ENCODE measurements at regions not wholly inside any gene's neighbourhood (a gene's known extent, or its start where the extent isn't known, plus 50 kb on each side); places are given as distances from the start of the nearest gene placed in this dataset.

- DNase-seq (ENCODE audit: low read depth), result no peak
Measured at GRCh38 chr21:41653243-41653953, 113.5 kb downstream of the RIPK4 start.

- peak; percentile 75 for DNase-seq (ENCODE audit: low read depth)
Measured at GRCh38 chr21:41651830-41652229, 115.0 kb downstream of the RIPK4 start.

- DNase-seq (ENCODE audit: low read depth), result no peak
Measured at GRCh38 chr21:41651406-41651805, 115.4 kb downstream of the RIPK4 start.

GRCh38 chr21:41650526-41651145, 116.2 kb downstream of the RIPK4 start:
- DNase-seq (ENCODE audit: low read depth), result no peak

- peak; percentile 67 for DNase-seq (ENCODE audit: low read depth)
Measured at GRCh38 chr21:41648591-41649031, 118.2 kb downstream of the RIPK4 start.

GRCh38 chr21:41647806-41648561, 118.9 kb downstream of the RIPK4 start:
- no peak for DNase-seq (ENCODE audit: low read depth)

GRCh38 chr21:41643246-41643966, 123.4 kb downstream of the RIPK4 start:
- DNase-seq (ENCODE audit: low read depth), result no peak

- peak; percentile 95 for DNase-seq (ENCODE audit: low read depth)
Measured at GRCh38 chr21:41641821-41642701, 124.8 kb downstream of the RIPK4 start.

- no peak for DNase-seq (ENCODE audit: low read depth)
Measured at GRCh38 chr21:41641510-41641815, 125.4 kb downstream of the RIPK4 start.

- peak; percentile 88 for DNase-seq (ENCODE audit: low read depth)
Measured at GRCh38 chr21:41640748-41641509, 125.9 kb downstream of the RIPK4 start.

GRCh38 chr21:41639766-41640165, 127.1 kb downstream of the RIPK4 start:
- DNase-seq (ENCODE audit: low read depth), result no peak

- DNase-seq (ENCODE audit: low read depth), result no peak
Measured at GRCh38 chr21:41639336-41639735, 127.5 kb downstream of the RIPK4 start.

- DNase-seq (ENCODE audit: low read depth), result peak; percentile 31
Measured at GRCh38 chr21:41638201-41638790, 128.6 kb downstream of the RIPK4 start.

GRCh38 chr21:41636636-41637630, 129.0 kb upstream of the TMPRSS2 start:
- DNase-seq (ENCODE audit: low read depth), result no peak

- DNase-seq (ENCODE audit: low read depth), result no peak
Measured at GRCh38 chr21:41635874-41636273, 127.9 kb upstream of the TMPRSS2 start.

- DNase-seq (ENCODE audit: low read depth), result peak; percentile 87
Measured at GRCh38 chr21:41634858-41635257, 126.9 kb upstream of the TMPRSS2 start.

GRCh38 chr21:41634211-41634694, 126.3 kb upstream of the TMPRSS2 start:
- DNase-seq (ENCODE audit: low read depth), result no peak

GRCh38 chr21:41633627-41634026, 125.7 kb upstream of the TMPRSS2 start:
- no peak for DNase-seq (ENCODE audit: low read depth)

Data from ELR (cell line).